ENCODE measurements at regions not wholly inside any gene's neighbourhood (a gene's known extent, or its start where the extent isn't known, plus 50 kb on each side); places are given as distances from the start of the nearest gene placed in this dataset.

GRCh38 chr20:52817511-52817910, 154.6 kb upstream of the TSHZ2 start:
- Histone ChIP-seq H3K4me1 (no peaks in the 10 kb centered on the region), H3K27me3 (no peaks in the 10 kb centered on the region), H3K9me3 (no peaks in the 10 kb centered on the region), H3K27ac (no peak overlapping the region), H3K36me3 (no peaks in the 10 kb centered on the region), H3K4me3 (replicated peaks in 1 of 3) (no peak overlapping the region)
- intact Hi-C loops (cut with DNase I): no loop called here
- TF ChIP-seq, protein P1, sequence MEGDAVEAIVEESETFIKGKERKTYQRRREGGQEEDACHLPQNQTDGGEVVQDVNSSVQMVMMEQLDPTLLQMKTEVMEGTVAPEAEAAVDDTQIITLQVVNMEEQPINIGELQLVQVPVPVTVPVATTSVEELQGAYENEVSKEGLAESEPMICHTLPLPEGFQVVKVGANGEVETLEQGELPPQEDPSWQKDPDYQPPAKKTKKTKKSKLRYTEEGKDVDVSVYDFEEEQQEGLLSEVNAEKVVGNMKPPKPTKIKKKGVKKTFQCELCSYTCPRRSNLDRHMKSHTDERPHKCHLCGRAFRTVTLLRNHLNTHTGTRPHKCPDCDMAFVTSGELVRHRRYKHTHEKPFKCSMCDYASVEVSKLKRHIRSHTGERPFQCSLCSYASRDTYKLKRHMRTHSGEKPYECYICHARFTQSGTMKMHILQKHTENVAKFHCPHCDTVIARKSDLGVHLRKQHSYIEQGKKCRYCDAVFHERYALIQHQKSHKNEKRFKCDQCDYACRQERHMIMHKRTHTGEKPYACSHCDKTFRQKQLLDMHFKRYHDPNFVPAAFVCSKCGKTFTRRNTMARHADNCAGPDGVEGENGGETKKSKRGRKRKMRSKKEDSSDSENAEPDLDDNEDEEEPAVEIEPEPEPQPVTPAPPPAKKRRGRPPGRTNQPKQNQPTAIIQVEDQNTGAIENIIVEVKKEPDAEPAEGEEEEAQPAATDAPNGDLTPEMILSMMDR (IDR thresholded peaks at IDR 0.05): no peak
- TF ChIP-seq POLR2A (IDR thresholded peaks at IDR 0.05): no peak
- WGBS, 2 donors: 71 to 79% methylated on average over 1 of the region's 1 CpG
- no peak for DNase-seq

GRCh38 chr20:52814371-52814770, 157.8 kb upstream of the TSHZ2 start:
- intact Hi-C loops (cut with DNase I): no loop called here
- Histone ChIP-seq H3K9me3 (no peaks in the 10 kb centered on the region), H3K27me3 (no peaks in the 10 kb centered on the region), H3K27ac (no peak overlapping the region), H3K36me3 (no peaks in the 10 kb centered on the region), H3K4me1 (no peaks in the 10 kb centered on the region), H3K4me3 (replicated peaks in 1 of 3) (no peak overlapping the region)
- TF ChIP-seq, protein P1 (IDR thresholded peaks at IDR 0.05): no peak
- no peak for DNase-seq
- WGBS, 2 donors: 74 to 88% methylated on average over 2 of the region's 2 CpGs

GRCh38 chr20:52812231-52812847, 159.8 kb upstream of the TSHZ2 start:
- WGBS, 2 donors: 85 to 88% methylated on average over 4 of the region's 4 CpGs
- Histone ChIP-seq H3K27me3 (no peaks in the 10 kb centered on the region), H3K9me3 (no peaks in the 10 kb centered on the region), H3K27ac (no peak overlapping the region), H3K4me1 (no peaks in the 10 kb centered on the region), H3K36me3 (no peaks in the 10 kb centered on the region), H3K4me3 (replicated peaks in 1 of 3) (no peak overlapping the region)
- no peak for DNase-seq
- TF ChIP-seq, protein P1 (IDR thresholded peaks at IDR 0.05): no peak
- TF ChIP-seq POLR2A (IDR thresholded peaks at IDR 0.05): no peak
- intact Hi-C loops (cut with DNase I): no loop called here

GRCh38 chr20:52809003-52809402, 163.2 kb upstream of the TSHZ2 start:
- no peak overlapping the region for H3K4me3 ChIP-seq (replicated peaks in 1 of 3)
- no peak for DNase-seq
- no peaks in the 10 kb centered on the region for H3K9me3 ChIP-seq
- no peaks in the 10 kb centered on the region for H3K27me3 ChIP-seq
- TF ChIP-seq, protein P1 (IDR thresholded peaks at IDR 0.05): no peak
- TF ChIP-seq POLR2A (IDR thresholded peaks at IDR 0.05): no peak
- H3K27ac ChIP-seq: no peak overlapping the region
- WGBS, 2 donors: 71 to 77% methylated on average over 5 of the region's 5 CpGs
- intact Hi-C loops (cut with DNase I): no loop called here
- H3K4me1 ChIP-seq: no peaks in the 10 kb centered on the region
- H3K36me3 ChIP-seq: no peaks in the 10 kb centered on the region

GRCh38 chr20:52806918-52807317, 165.2 kb upstream of the TSHZ2 start:
- no peak overlapping the region for H3K4me3 ChIP-seq (replicated peaks in 1 of 3)
- no peaks in the 10 kb centered on the region for H3K27me3 ChIP-seq
- no peaks in the 10 kb centered on the region for H3K36me3 ChIP-seq
- H3K4me1 ChIP-seq: no peaks in the 10 kb centered on the region
- no peaks in the 10 kb centered on the region for H3K9me3 ChIP-seq
- no peak for DNase-seq
- TF ChIP-seq, protein P1 (IDR thresholded peaks at IDR 0.05): no peak
- TF ChIP-seq POLR2A (IDR thresholded peaks at IDR 0.05): no peak
- intact Hi-C loops (cut with DNase I): no loop called here
- WGBS, 2 donors: 77 to 80% methylated on average over 4 of the region's 4 CpGs
- H3K27ac ChIP-seq: no peak overlapping the region
